Omental fat pad (tissue), 3 donors: ENCODE measurements at regions not wholly inside any gene's neighbourhood (a gene's known extent, or its start where the extent isn't known, plus 50 kb on each side); places are given as distances from the start of the nearest gene placed in this dataset.

Experiments
- ATAC-seq: fragments of 150-250 bp; one replicate; pipeline ENCODE4 v1.9.1; 2016; ENCODE audit warnings: mild to moderate bottlenecking, moderate library complexity; ENCODE audit not compliant: low FRiP score
- DNase-seq: peaks from one replicate; pipeline ENCODE4 v3.0.0-alpha.2; 2019; ENCODE audit warnings: low spot score
- CTCF ChIP-seq, 3 donors: fragments of 450-650 bp; IDR thresholded peaks; one replicate each; pipeline ENCODE4 v1.5.1; 2016 to 2017; ENCODE audit warnings: antibody characterized with exemption in 3 of 3, mild to moderate bottlenecking in 3 of 3, moderate library complexity in 2 of 3

- ATAC-seq (no peak), DNase-seq (no peak)
- TF ChIP-seq CTCF (IDR thresholded peaks at IDR 0.05) = no peak
Observed at GRCh38 chr3:176896640-176897039, 300.6 kb downstream of the TBL1XR1 start.

GRCh38 chr3:176896165-176896564 lies 301.1 kb downstream of the TBL1XR1 start:
- DNase-seq (no peak), ATAC-seq (no peak)
- TF ChIP-seq CTCF (IDR thresholded peaks at IDR 0.05) = no peak

- ATAC-seq = no peak
- no peak for DNase-seq
- no peak for TF ChIP-seq CTCF (IDR thresholded peaks at IDR 0.05)
Observed at GRCh38 chr3:176879710-176880109, 317.6 kb downstream of the TBL1XR1 start.

GRCh38 chr3:176873261-176873660 lies 324.0 kb downstream of the TBL1XR1 start:
- TF ChIP-seq CTCF (IDR thresholded peaks at IDR 0.05) = no peak
- DNase-seq (no peak), ATAC-seq (no peak)

GRCh38 chr3:176872771-176873209 lies 324.5 kb downstream of the TBL1XR1 start:
- DNase-seq (no peak), ATAC-seq (peak; percentile 57)
- no peak for TF ChIP-seq CTCF (IDR thresholded peaks at IDR 0.05)

GRCh38 chr3:176870451-176870850 lies 326.8 kb downstream of the TBL1XR1 start:
- DNase-seq (no peak), ATAC-seq (no peak)
- no peak for TF ChIP-seq CTCF (IDR thresholded peaks at IDR 0.05)

- no peak for ATAC-seq
- DNase-seq = no peak
- no peak for TF ChIP-seq CTCF (IDR thresholded peaks at IDR 0.05)
Observed at GRCh38 chr3:176867681-176868663, 329.3 kb downstream of the TBL1XR1 start.
